Dendritic cell treated with granulocyte-macrophage colony-stimulating factor and Interleukin-4, amounts not matched to agents 40 ng/mL and 50 ng/mL, for 4 days (primary cell): ENCODE measurements at regions not wholly inside any gene's neighbourhood (a gene's known extent, or its start where the extent isn't known, plus 50 kb on each side); places are given as distances from the start of the nearest gene placed in this dataset.

ENCODE experiments used
- H3K27ac Mint-ChIP-seq: one replicate; pipeline ENCODE4 v1.8.0; 2022; ENCODE audit warnings: mild to moderate bottlenecking, mixed read lengths
- H3K27me3 Mint-ChIP-seq: one replicate; pipeline ENCODE4 v1.8.0; 2022; ENCODE audit warnings: mild to moderate bottlenecking, mixed read lengths
- H3K36me3 Mint-ChIP-seq: one replicate; pipeline ENCODE4 v1.8.0; 2022; ENCODE audit warnings: low read depth, mixed read lengths
- H3K4me1 Mint-ChIP-seq: one replicate; pipeline ENCODE4 v1.8.0; 2022; ENCODE audit warnings: low read depth, mixed read lengths
- H3K4me3 Mint-ChIP-seq: one replicate; pipeline ENCODE4 v1.8.0; 2022; ENCODE audit warnings: mild to moderate bottlenecking, moderate library complexity, mixed read lengths
- H3K9me3 Mint-ChIP-seq: one replicate; pipeline ENCODE4 v1.8.0; 2022; ENCODE audit warnings: mixed read lengths
- intact Hi-C: fragments of 100-400 bp; cut with micrococcal nuclease; formaldehyde crosslinking; loops from one replicate; pipeline ENCODE4 v1.15.0; 2022

DNA sequence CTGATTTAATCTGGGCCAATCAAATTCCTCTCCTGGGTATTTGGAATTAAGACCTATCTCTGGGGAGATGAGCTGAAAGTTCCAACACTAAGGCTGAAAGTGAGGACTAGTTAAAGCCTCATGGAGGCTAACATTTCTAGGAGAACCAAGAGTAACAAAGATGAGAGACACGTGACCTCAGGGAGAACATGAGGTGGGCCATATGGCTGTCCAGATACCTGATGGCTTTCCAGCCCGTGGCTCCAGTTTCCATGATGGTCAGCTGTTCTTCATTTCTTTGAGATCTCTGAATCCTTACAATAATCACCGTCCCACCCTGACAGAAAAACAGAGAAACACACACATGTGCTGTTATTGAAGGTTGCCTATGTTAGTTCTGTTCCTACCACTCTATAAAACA is 66.1 kb downstream of the LEPR start:
- no peak overlapping the region for H3K27ac Mint-ChIP-seq

DNA sequence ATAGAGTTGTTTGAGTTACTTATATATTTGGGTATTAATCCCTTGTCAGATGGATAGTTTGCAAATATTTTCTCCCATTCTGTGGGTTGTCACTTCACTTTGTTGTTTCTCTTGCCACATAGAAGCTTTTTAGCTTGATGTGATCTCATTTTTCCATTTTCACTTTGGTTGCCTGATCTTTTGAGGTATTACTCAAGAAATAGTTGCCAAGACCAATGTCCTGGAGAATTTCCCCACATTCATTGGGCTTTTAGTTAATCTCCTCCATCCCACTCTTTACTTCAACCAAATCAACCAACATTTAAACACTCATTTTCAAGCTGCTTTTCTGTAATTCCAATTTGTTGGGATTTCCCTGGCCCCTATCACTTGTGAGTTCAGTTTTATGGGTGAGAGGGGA is 69.0 kb downstream of the LEPR start:
- Mint-ChIP-seq H3K27ac (no peak overlapping the region), H3K27me3 (no peaks in the 10 kb centered on the region), H3K36me3 (no peaks in the 10 kb centered on the region), H3K9me3 (no peaks in the 10 kb centered on the region), H3K4me3 (no peak overlapping the region), H3K4me1 (no peaks in the 10 kb centered on the region)
- intact Hi-C loops = no loop called here

More for the DNA sequence above, 66.1 kb downstream of the LEPR start:
- Mint-ChIP-seq H3K36me3 (no peaks in the 10 kb centered on the region), H3K9me3 (no peaks in the 10 kb centered on the region), H3K27me3 (no peaks in the 10 kb centered on the region), H3K4me3 (no peak overlapping the region), H3K4me1 (no peaks in the 10 kb centered on the region)
- intact Hi-C loops = no loop called here

DNA sequence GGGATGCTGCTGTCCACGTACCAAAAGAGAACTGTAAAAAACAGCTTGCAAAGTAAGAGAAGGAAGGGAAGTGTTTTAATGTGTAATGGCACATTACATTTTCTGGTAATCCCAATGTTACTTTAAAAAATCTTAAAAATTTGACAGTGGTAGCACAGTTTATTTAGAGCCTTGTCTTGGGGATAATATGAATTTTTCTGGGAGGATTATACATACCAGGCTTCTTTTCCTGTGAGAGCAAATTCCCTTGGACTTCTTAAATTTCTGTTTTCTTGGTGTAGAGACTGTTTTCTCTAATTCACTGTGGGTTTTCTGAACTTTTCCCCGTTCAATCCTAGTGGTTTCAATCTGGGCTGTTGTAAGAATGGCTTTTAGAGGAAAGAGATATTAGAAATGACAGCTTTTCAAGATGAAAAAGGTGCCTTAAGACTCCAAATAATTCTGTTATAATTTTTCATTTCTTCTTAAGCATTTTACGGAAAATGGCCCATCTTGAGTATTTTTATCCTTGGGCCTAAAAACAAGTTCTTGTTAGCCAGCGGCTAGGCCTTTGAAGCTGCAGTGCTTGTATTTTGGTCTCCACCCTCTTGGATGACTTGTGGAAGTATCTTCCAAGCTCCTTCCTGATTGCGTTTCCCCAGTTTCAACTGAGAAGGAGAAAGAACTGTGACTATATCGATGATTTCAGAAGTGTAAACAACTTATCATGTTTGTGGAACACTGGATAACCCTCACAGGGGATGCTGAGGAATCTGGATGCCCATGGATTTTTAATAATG is 70.0 kb downstream of the LEPR start:
- Mint-ChIP-seq H3K4me3 (no peak overlapping the region), H3K27ac (no peak overlapping the region), H3K9me3 (no peaks in the 10 kb centered on the region), H3K4me1 (no peaks in the 10 kb centered on the region), H3K27me3 (no peaks in the 10 kb centered on the region), H3K36me3 (no peaks in the 10 kb centered on the region)
- intact Hi-C loops = no loop called here

DNA sequence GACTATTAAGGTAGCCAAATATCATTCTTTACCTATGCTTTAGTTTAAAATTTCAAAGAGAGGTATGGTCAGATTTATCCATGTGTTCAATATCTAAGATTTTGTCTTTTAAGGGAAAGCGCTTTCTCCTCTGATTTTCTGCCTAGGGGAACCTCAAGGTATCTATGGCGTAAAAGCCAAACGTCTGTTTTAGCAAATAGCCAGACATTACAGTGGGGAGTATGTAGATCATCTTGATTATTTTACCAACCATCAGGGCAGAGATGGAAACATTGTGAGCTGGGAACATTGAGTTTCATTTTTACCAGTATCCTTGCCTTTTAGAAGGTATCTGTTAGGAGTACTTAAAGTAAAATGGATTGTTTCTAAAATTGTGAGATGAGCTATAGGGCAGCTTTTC is 71.0 kb downstream of the LEPR start:
- Mint-ChIP-seq H3K27me3 (no peaks in the 10 kb centered on the region), H3K9me3 (no peaks in the 10 kb centered on the region), H3K4me1 (no peaks in the 10 kb centered on the region), H3K36me3 (no peaks in the 10 kb centered on the region), H3K27ac (no peak overlapping the region), H3K4me3 (no peak overlapping the region)
- intact Hi-C loops = no loop called here

DNA sequence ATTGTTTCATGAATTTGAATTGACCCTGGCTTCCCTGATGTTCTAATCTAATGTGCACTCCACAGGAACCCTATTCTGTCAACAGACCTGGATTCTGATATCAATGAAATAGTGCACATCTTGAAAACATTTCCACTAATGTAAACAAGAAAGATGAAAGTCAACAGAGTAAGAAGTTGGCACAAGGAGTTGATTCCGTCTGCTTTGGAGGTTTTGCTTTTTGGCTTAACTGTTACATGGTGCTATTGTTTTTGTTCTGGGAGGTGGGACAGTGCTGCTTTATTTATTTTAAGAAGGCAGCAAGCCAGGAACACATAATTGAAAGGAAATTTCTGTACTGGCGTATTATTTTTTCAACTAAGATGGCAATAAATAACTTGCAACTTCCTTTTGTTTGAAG is 73.3 kb downstream of the LEPR start:
- H3K27me3 Mint-ChIP-seq = no peaks in the 10 kb centered on the region
- H3K27ac Mint-ChIP-seq = no peak overlapping the region
- intact Hi-C loops = no loop called here
- no peaks in the 10 kb centered on the region for H3K9me3 Mint-ChIP-seq
- no peaks in the 10 kb centered on the region for H3K4me1 Mint-ChIP-seq
- H3K36me3 Mint-ChIP-seq = no peaks in the 10 kb centered on the region
- H3K4me3 Mint-ChIP-seq = no peak overlapping the region

DNA sequence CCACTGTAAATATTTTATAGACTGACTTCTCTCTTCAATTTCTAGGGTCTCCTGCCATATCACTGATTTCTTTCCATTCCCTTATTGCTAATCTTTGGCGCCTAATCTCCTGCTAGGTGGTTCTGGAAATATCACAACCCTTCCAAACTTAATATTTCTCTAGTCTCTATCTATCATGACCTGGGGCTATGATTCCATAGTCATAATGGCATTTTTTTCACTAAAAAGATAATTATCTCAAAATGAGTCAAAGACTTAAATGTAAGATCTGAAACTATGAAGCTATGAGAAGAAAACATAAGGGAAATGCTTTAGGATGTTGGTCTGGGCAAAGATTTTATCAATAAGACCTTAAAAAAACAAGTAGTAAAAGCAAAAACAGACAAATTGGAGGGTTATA is 74.2 kb downstream of the LEPR start:
- no peaks in the 10 kb centered on the region for H3K9me3 Mint-ChIP-seq
- H3K4me1 Mint-ChIP-seq = no peaks in the 10 kb centered on the region
- intact Hi-C loops = no loop called here
- no peaks in the 10 kb centered on the region for H3K36me3 Mint-ChIP-seq
- no peaks in the 10 kb centered on the region for H3K27me3 Mint-ChIP-seq
- H3K4me3 Mint-ChIP-seq = no peak overlapping the region
- no peak overlapping the region for H3K27ac Mint-ChIP-seq

DNA sequence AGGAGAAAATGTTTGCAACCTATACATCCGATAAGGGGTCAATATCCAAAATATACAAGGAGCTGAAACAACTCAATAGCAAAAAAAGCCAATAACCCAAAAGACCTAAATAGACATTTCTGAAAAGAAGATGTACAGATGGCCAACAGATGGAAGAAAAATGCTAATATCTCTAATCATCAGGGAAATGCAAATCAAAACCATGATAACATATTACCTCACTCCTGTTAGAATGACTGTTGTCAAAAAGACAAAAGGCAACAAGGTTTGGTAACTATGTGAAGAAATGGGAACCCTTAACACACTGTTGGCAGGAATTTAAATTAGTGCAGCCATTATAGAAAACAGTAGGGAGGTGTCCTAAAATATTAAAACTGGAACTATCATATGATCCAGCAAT is 74.7 kb downstream of the LEPR start:
- Mint-ChIP-seq H3K4me1 (no peaks in the 10 kb centered on the region), H3K36me3 (no peaks in the 10 kb centered on the region), H3K4me3 (no peak overlapping the region), H3K9me3 (no peaks in the 10 kb centered on the region), H3K27ac (no peak overlapping the region), H3K27me3 (no peaks in the 10 kb centered on the region)
- intact Hi-C loops = no loop called here

DNA sequence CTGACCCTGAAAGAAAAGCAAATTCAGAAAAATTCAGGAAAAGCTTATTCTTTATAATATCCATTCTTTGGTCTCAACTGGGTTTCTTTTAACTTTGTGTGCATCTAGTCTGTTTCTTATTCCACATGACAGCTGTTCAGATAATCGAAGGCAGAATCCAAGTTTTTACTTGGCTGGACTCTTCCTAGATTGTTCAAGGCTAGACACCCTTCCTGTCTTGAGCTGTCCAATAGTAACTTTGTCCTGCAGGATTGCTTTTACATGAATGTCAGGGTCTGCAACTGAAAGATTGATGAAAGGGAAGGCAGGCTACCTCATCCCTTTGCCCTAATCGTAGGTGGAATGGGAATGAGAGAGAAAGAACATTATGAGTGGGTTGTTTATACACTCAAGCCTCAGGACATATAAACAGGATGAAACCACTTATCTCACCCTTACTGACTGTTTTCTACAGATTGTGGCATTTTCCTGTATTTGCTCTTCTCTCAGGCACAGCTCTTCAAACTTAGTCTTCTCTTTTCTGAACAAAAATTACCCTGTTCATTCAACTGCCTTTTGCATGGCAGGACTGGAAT is 76.9 kb downstream of the LEPR start:
- H3K27ac Mint-ChIP-seq = no peak overlapping the region
- no peaks in the 10 kb centered on the region for H3K27me3 Mint-ChIP-seq
- intact Hi-C loops = no loop called here
- H3K4me3 Mint-ChIP-seq = no peak overlapping the region
- no peaks in the 10 kb centered on the region for H3K4me1 Mint-ChIP-seq
- no peaks in the 10 kb centered on the region for H3K36me3 Mint-ChIP-seq
- H3K9me3 Mint-ChIP-seq = no peaks in the 10 kb centered on the region

DNA sequence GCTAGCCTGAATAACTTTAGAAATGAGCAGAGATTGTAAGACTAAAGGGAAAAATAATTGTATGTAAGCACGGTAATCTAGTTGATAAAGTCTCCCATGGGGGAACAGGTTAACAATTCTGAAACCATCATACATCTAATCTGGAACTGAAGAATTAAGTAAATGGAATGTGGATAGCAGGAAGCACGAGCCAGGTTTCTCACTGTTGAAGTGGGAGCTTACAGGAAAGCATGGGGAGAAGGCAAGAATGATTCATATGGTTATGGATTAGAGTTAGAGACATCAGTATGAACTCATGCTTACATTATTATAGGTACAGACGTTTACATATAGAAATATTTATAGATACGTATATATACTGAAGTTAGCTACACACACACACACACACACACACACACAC is 83.0 kb downstream of the LEPR start:
- Mint-ChIP-seq H3K4me1 (no peaks in the 10 kb centered on the region), H3K27me3 (no peaks in the 10 kb centered on the region), H3K27ac (no peak overlapping the region), H3K36me3 (no peaks in the 10 kb centered on the region), H3K9me3 (no peaks in the 10 kb centered on the region), H3K4me3 (no peak overlapping the region)
- intact Hi-C loops = no loop called here

DNA sequence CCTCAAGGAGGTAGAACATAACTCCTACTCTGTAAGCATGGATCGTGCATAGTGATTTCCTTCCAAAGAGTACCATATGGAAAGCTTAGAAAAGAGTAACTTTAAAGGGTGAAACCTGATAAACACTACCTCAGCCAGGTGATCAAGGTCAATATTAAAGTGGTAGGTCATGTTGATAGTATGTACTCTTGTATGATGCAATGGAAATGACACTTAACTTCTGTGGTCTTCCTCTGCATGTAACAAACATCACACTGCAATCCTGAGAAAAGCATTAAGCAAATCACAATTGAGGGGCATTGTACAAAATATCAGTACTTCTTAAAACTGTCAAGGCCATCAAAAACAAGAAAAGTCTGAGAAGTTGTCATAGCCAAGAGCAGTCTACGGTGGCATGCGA is 83.8 kb downstream of the LEPR start:
- no peak overlapping the region for H3K27ac Mint-ChIP-seq
- no peak overlapping the region for H3K4me3 Mint-ChIP-seq
- no peaks in the 10 kb centered on the region for H3K4me1 Mint-ChIP-seq
- H3K27me3 Mint-ChIP-seq = no peaks in the 10 kb centered on the region
- no peaks in the 10 kb centered on the region for H3K9me3 Mint-ChIP-seq
- no peaks in the 10 kb centered on the region for H3K36me3 Mint-ChIP-seq
- intact Hi-C loops = no loop called here

DNA sequence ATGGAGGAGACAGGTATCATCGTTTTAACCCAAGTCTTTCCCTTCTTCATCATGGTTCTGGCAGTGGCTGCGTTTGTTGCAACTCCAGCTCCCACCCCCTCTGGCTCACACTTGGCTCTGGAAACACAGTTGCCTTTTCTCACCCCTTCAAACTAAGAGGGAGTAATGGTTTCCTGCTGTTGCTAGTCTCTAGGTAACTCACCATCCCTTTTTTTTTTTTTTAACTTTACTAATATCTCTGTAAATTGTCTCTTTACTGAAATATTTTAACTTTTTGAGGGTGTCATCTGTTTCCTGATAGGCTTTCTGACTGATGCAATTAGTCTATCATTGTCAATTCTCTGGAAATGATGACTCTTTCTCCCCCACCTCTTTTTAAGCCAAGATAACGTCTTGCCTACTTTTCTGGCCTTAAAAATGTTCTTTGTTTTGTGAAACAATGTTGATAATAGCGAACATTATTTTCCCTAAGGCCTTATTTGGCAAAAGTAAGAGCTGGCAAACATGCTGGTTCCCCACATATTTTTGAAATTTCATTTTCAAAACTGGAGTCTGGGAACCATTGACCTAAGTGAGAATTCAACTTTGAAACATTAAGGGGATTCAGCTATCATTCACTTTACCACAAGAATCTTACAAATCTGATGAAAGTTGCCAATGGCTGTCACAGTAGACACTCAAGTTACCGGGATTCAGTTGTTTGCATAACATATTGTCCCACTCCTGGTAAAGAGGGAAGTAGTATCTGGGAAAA is 85.3 kb downstream of the LEPR start:
- intact Hi-C loops = no loop called here

DNA sequence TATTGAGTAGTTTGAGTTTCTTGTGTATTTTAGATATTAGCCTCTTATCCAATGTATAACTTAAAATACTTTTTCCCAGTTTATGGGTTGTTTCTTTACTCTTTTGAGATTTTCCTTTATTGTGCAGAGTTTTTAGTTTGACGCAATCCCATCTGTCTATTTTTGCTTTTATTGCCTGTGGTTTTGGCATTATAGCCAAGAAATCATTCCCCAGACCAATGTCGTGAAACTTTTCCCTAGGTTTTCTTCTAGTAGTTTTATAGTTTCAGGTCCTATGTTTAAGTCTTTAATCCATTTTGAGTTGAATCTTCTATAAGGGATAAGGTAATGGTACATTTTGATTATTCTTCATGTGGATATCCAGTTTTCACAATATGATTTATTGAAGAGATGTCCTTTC is 87.6 kb downstream of the LEPR start:
- intact Hi-C loops = no loop called here
- Mint-ChIP-seq H3K27me3 (no peaks in the 10 kb centered on the region), H3K9me3 (no peaks in the 10 kb centered on the region), H3K36me3 (no peaks in the 10 kb centered on the region), H3K4me3 (no peak overlapping the region), H3K27ac (no peak overlapping the region), H3K4me1 (peaks cover 6% of the 10 kb centered on the region)

More for the DNA sequence above, 85.3 kb downstream of the LEPR start:
- peaks cover 6% of the 10 kb centered on the region for H3K4me1 Mint-ChIP-seq
- H3K4me3 Mint-ChIP-seq = no peak overlapping the region
- no peak overlapping the region for H3K27ac Mint-ChIP-seq
- no peaks in the 10 kb centered on the region for H3K9me3 Mint-ChIP-seq
- H3K27me3 Mint-ChIP-seq = no peaks in the 10 kb centered on the region
- H3K36me3 Mint-ChIP-seq = no peaks in the 10 kb centered on the region

DNA sequence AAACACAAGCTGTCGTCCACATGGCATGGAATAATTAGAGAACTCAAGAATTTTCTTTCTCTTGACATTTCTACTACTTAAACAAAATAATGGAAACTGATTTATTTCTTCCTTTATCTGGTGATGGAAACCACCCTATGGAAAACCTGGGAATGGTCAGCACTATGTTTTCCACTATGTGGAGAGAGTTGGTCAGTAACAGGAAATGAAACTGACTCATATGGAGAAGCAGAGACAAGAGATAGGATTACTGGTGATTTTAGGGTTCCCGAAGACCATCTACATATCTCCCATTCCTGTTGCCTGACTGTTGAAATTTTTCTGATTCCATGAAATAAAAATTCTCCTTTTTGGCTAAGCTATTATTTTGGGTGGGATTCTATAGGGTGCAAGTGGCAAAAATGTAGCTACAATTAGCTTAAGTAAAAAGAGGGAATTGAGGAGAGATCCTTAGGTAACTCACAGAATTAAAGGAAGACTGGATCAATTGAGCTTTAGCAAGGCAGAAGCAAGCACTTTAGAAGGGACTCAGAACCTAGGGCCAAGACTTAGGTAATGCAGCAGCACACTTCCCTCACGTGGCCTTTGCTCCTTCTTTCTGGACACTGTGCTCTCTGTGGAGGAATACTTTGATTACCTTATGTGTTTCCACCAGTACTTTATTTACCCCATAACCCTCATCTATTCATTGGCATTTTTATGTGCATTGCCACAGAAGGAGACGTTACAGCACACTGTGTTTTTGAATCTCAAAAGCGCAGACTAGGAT is 89.6 kb downstream of the LEPR start:
- Mint-ChIP-seq H3K4me1 (peaks cover 6% of the 10 kb centered on the region), H3K36me3 (no peaks in the 10 kb centered on the region), H3K4me3 (no peak overlapping the region), H3K27me3 (no peaks in the 10 kb centered on the region), H3K27ac (no peak overlapping the region), H3K9me3 (no peaks in the 10 kb centered on the region)
- intact Hi-C loops = no loop called here

DNA sequence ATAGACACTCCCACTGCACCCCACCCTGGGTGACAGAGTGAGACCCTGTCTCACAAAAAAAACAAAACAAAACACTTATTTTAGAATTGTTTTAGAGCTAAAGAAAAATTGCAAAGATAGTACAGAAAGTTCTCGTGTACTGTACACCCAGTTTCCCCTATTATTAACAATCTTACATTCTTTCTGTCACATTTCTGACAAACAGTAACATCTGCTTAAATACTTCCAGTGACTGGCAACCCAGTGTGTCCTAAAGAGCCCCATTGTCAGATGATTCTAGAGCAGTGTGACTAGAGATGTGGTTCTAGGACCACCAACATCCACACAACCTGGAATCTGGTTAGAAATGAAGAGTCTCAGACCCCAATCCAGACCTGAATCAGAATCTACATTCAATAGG is 90.5 kb downstream of the LEPR start:
- intact Hi-C loops = no loop called here
- no peaks in the 10 kb centered on the region for H3K27me3 Mint-ChIP-seq
- H3K36me3 Mint-ChIP-seq = no peaks in the 10 kb centered on the region
- H3K4me3 Mint-ChIP-seq = no peak overlapping the region
- peaks cover 6% of the 10 kb centered on the region for H3K4me1 Mint-ChIP-seq
- no peaks in the 10 kb centered on the region for H3K9me3 Mint-ChIP-seq
- no peak overlapping the region for H3K27ac Mint-ChIP-seq
